ENCODE measurements at regions not wholly inside any gene's neighbourhood (a gene's known extent, or its start where the extent isn't known, plus 50 kb on each side); places are given as distances from the start of the nearest gene placed in this dataset.

DNA sequence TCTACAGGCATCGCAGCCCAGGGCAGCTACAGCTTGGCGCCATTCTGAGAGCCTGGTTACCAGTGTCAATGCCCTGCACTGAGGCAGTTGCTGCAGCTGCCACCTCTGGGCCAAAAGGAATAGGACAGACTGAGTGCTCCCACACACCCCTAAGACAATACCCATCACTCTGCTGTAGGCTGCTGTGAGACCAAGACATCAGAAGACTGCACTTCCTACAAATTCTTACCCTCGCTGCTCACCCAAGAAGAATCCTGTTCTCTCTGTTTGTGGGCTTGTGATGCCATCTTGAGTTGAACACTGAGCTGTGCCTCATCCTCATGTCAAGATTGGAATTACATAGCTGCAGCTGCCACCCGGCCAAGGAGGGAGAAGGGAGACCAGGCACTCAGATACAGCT lies 1847.0 kb upstream of the PCDH10 start:
- Histone ChIP-seq H3K9me3 (ENCODE audit: low read depth, low read length, poor library complexity, severe bottlenecking) (no peaks in the 10 kb centered on the region), H3K27me3 (replicated peaks; ENCODE audit: insufficient read depth, low read depth, low read length, poor library complexity) (no peaks in the 10 kb centered on the region), H3K27ac (ENCODE audit: low read depth, low read length, poor library complexity, severe bottlenecking) (no peak overlapping the region), H3K4me3 (ENCODE audit: low read depth, low read length, poor library complexity, severe bottlenecking) (no peak overlapping the region), H3K36me3 (ENCODE audit: insufficient read depth, low read length, poor library complexity, severe bottlenecking) (no peaks in the 10 kb centered on the region), H3K4me1 (ENCODE audit: insufficient read depth, low read length, poor library complexity, severe bottlenecking) (no peaks in the 10 kb centered on the region)
- POLR2A ChIA-PET (ENCODE audit: low non-redundant PET), result no interaction called here
- DNase-seq (ENCODE audit: low spot score), result no peak
- intact Hi-C loops (cut with micrococcal nuclease; ENCODE audit: unreplicated experiment), result no loop called here
- TF ChIP-seq, protein P1, sequence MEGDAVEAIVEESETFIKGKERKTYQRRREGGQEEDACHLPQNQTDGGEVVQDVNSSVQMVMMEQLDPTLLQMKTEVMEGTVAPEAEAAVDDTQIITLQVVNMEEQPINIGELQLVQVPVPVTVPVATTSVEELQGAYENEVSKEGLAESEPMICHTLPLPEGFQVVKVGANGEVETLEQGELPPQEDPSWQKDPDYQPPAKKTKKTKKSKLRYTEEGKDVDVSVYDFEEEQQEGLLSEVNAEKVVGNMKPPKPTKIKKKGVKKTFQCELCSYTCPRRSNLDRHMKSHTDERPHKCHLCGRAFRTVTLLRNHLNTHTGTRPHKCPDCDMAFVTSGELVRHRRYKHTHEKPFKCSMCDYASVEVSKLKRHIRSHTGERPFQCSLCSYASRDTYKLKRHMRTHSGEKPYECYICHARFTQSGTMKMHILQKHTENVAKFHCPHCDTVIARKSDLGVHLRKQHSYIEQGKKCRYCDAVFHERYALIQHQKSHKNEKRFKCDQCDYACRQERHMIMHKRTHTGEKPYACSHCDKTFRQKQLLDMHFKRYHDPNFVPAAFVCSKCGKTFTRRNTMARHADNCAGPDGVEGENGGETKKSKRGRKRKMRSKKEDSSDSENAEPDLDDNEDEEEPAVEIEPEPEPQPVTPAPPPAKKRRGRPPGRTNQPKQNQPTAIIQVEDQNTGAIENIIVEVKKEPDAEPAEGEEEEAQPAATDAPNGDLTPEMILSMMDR (conservative IDR thresholded peaks at IDR 0.05; ENCODE audit: low read depth, low read length), result no peak
- no peak for TF ChIP-seq EZH2 (IDR thresholded peaks at IDR 0.05; ENCODE audit: borderline replicate concordance, low read depth, low read length, poor library complexity, severe bottlenecking)
- CTCF ChIA-PET, result interaction anchor here (1.0 kb wide), 1 partner anchor 943 kb away, joined by 3 read pairs; no protein-coding TSS in a partner anchor
- BruUV-seq (replicated peaks), result no TSS peak

DNA sequence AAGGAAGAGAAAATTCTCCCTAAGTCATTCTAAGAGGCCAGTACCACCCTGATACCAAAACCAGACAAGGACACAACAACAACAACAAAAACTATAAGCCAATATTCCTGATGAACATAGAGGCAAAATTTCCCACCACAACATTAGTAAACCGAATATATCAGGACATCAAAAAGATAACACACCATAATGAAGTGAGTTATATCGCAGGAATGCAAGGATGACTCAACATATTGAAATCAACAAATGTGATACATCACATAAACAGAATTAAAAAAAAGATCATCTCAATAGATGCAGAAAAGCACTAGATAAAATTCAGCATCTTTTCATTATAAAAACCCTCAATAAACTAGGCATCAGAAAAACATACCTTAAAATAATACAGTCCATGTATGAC lies 1844.4 kb upstream of the PCDH10 start:
- no peaks in the 10 kb centered on the region for H3K4me1 ChIP-seq (ENCODE audit: insufficient read depth, low read length, poor library complexity, severe bottlenecking)
- H3K9me3 ChIP-seq (ENCODE audit: low read depth, low read length, poor library complexity, severe bottlenecking), result no peaks in the 10 kb centered on the region
- no peak overlapping the region for H3K4me3 ChIP-seq (ENCODE audit: low read depth, low read length, poor library complexity, severe bottlenecking)
- BruUV-seq (replicated peaks), result no TSS peak
- H3K27me3 ChIP-seq (replicated peaks; ENCODE audit: insufficient read depth, low read depth, low read length, poor library complexity), result no peaks in the 10 kb centered on the region
- intact Hi-C loops (cut with micrococcal nuclease; ENCODE audit: unreplicated experiment), result no loop called here
- no peak for TF ChIP-seq EZH2 (IDR thresholded peaks at IDR 0.05; ENCODE audit: borderline replicate concordance, low read depth, low read length, poor library complexity, severe bottlenecking)
- TF ChIP-seq, protein P1 (conservative IDR thresholded peaks at IDR 0.05; ENCODE audit: low read depth, low read length), result no peak
- ChIA-PET POLR2A (ENCODE audit: low non-redundant PET) (no interaction called here), CTCF (no interaction called here)
- H3K27ac ChIP-seq (ENCODE audit: low read depth, low read length, poor library complexity, severe bottlenecking), result no peak overlapping the region
- DNase-seq (ENCODE audit: low spot score), result no peak
- no peaks in the 10 kb centered on the region for H3K36me3 ChIP-seq (ENCODE audit: insufficient read depth, low read length, poor library complexity, severe bottlenecking)

DNA sequence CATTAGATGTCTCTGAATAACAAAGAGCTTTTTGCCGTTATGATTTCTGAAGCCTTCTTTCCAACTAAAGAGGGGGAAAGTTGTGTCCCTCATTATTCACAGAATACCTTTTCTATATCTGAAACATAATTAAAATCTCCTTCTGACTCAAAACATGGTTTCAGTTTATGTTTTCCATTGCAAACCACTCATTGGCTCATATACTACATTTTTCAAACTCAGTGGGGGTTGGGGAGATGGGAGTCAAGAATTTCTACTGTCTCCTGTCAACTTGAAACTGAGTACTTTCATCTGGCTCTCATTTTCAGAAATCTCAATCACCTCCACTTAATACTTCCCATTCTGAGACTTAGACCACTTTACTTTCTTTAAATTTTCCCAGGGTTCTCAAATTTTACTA lies 1839.5 kb upstream of the PCDH10 start:
- no peak for DNase-seq (ENCODE audit: low spot score)
- no peaks in the 10 kb centered on the region for H3K4me1 ChIP-seq (ENCODE audit: insufficient read depth, low read length, poor library complexity, severe bottlenecking)
- ChIA-PET POLR2A (ENCODE audit: low non-redundant PET) (no interaction called here), CTCF (no interaction called here)
- TF ChIP-seq EZH2 (IDR thresholded peaks at IDR 0.05; ENCODE audit: borderline replicate concordance, low read depth, low read length, poor library complexity, severe bottlenecking), result no peak
- TF ChIP-seq, protein P1 (conservative IDR thresholded peaks at IDR 0.05; ENCODE audit: low read depth, low read length), result no peak
- no peaks in the 10 kb centered on the region for H3K27me3 ChIP-seq (replicated peaks; ENCODE audit: insufficient read depth, low read depth, low read length, poor library complexity)
- no peak overlapping the region for H3K27ac ChIP-seq (ENCODE audit: low read depth, low read length, poor library complexity, severe bottlenecking)
- no peaks in the 10 kb centered on the region for H3K36me3 ChIP-seq (ENCODE audit: insufficient read depth, low read length, poor library complexity, severe bottlenecking)
- no peaks in the 10 kb centered on the region for H3K9me3 ChIP-seq (ENCODE audit: low read depth, low read length, poor library complexity, severe bottlenecking)
- intact Hi-C loops (cut with micrococcal nuclease; ENCODE audit: unreplicated experiment), result no loop called here
- H3K4me3 ChIP-seq (ENCODE audit: low read depth, low read length, poor library complexity, severe bottlenecking), result no peak overlapping the region
- BruUV-seq (replicated peaks), result no TSS peak

All from A673 (cell line).